NCI-H748 (cell line): ENCODE measurements at regions not wholly inside any gene's neighbourhood (a gene's known extent, or its start where the extent isn't known, plus 50 kb on each side); places are given as distances from the start of the nearest gene placed in this dataset.

Source experiments
- DNase-seq: peaks from one replicate; lab custom pipeline; 2025; ENCODE audit not compliant: unreplicated experiment; lab: John Stamatoyannopoulos, UW

DNA sequence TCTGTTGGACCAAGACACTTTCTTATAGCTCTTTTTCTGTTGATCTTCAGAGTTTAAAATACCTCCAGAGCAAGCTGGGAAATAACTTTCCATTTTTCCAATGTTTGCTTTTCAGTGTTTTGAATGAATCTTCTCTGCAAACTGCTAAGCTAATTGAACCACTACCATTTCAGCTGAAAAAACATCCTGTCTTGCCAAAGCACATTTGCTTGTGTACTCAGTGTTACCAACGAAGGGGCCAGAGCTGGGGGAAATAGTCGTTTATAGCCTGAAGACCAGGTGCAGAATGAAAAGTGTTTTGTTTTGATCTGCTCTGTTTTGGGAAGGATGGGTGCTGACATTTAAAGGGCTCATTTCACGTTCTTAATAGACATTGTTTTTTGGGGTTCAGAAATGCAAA lies 88.4 kb upstream of the CLNK start:
- peak; percentile 94 for DNase-seq

DNA sequence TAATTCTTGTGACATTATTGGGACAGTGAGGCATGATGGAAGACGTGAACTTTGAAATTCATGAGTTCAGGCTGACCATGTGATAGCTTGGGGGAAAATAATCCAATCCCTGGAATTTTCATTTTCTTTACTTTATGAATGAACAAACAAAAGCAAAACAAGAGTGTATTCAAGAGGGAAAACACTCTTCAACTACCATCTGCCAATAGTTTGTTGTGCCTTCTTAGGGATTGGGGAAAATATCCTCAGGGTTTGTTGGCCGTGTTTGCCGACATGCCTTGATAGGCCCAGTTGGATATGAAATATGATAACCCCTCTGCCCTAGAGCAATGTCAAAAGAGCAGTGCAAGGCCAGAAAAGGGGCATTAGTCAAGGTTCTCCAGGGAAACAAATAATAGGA lies 80.8 kb upstream of the CLNK start:
- DNase-seq: no peak

- DNase-seq: peak; percentile 51
Measured at GRCh38 chr4:10762561-10762960, 78.0 kb upstream of the CLNK start.

- DNase-seq: no peak
Measured at GRCh38 chr4:10761903-10762302, 77.3 kb upstream of the CLNK start.

DNA sequence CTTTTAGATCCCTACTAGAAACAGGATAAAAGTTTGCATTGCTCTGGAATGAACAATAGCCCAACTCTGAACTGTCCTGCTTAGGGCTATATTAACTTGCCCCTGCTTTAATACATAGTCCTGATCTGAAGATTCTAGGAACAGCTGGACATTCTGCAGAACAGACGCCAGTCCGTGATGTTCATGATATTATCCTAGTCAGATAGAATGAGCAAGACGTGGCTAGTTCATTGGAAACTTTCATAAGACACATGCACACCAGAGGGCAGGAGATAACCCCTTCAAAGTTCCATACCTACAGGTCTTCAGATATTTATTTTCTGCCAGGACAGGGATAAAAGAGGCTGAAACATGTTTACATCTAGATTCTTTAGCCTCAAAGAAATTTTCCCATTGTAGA lies 75.5 kb upstream of the CLNK start:
- DNase-seq: no peak

DNA sequence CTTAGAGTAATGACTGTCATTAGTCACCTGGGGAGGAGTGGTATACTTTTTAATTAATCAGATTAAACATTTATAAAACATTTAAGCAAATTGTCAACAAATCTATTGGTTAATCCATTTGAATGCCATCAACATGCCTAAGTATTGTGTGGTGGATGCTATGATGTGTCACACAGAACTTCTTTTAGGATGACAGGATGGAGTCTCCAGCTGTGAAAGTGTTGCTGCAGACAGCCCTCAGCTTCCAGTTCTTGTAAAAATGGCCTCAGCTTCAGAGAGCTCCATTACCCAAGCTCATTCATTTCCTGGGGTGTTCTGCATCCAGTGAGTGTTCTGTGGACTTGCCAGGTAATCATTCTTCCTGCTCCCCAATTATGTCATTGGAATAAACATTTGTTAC lies 74.3 kb upstream of the CLNK start:
- no peak for DNase-seq

GRCh38 chr4:10753856-10754402 lies 69.4 kb upstream of the CLNK start:
- DNase-seq: no peak

GRCh38 chr4:10753336-10753735 lies 68.8 kb upstream of the CLNK start:
- peak; percentile 4 for DNase-seq

DNA sequence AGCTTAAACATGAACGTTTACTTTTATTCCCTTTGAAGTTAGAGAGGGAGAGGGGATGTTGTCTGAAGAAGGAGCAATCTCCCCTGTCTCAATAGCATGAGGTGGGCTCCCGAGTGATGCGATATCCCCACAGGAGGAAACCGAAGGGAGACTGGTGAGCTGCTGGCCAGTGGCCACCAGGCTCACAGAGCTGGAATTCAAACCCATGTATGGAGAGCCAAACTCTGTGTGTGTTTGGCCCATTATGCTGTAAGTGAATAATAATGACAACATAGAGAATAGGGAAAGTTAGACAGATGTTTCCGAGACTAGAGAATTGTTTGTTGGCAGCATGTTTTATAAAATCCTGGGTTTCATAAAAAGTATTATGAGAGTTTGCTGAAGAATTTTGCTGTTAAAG lies 66.1 kb upstream of the CLNK start:
- DNase-seq: no peak

GRCh38 chr4:10747186-10747585 lies 62.6 kb upstream of the CLNK start:
- DNase-seq: no peak

- DNase-seq: no peak
Measured at GRCh38 chr4:10746371-10747171, 62.0 kb upstream of the CLNK start.

DNA sequence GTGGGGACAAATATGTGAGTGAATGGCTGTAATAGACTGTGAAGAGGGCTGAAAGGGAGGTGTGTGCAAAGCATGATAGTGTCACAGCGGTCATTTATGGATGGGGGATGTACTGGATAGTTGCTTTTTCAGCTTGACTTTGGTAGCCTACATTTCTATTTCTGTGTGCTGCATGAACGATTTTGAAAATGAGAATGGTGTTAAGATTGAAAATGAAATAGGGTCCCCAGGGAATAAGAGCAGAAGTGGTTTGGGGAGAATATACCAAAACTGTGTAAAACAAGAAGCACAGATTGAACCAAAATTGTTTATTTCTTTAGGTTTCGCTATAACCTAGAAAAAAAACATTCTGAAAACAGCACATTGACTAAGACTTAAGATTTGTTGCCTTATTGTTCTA lies 58.8 kb upstream of the CLNK start:
- DNase-seq: no peak

- no peak for DNase-seq
Measured at GRCh38 chr4:10741961-10742699, 57.6 kb upstream of the CLNK start.

GRCh38 chr4:10740891-10741620 lies 56.5 kb upstream of the CLNK start:
- DNase-seq: no peak

DNA sequence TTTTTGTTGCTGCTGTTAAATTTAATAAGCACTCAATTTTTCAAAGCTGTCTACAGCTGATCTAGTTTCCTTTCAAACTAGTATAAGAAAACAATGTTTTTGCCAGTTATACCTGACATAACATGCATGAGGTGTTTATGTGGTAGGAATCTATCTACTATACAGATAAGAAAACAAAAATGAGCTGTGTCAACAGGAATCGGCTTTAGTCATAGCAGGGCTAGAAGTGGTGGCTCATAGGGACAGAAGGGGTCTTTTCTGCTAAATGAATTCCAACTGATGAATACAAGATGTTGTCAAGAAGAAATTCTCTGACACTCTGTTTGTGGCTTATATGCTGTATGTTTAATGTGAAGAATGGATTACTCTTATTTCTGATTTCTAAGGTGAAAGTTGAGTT lies 55.7 kb upstream of the CLNK start:
- DNase-seq: no peak

- DNase-seq: peak; percentile 30
Measured at GRCh38 chr4:10738826-10739489, 54.4 kb upstream of the CLNK start.

GRCh38 chr4:10737337-10737736 lies 52.8 kb upstream of the CLNK start:
- DNase-seq: peak; percentile 51

- DNase-seq: peak; percentile 11
Measured at GRCh38 chr4:10736895-10737294, 52.3 kb upstream of the CLNK start.

- no peak for DNase-seq
Measured at GRCh38 chr4:10736266-10736665, 51.7 kb upstream of the CLNK start.

DNA sequence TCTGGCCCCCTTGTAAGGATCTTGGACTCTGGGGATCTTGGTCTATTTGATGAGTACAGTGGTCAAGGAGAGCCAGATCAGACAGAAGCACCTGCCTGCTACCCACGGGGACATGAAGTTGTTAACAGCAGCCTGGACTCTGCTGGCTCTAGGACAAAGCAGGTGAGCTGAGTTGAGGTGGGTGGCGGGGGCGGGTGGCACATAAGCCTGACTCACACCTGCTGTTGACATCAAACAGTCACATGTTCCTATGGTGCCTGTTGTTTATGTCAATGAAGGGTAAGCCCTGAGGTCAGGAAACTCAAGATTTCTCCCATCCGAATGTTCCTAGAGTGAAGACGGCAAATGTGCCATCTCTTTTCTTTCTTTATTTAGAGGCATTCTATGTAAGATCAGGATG lies 50.1 kb upstream of the CLNK start:
- peak; percentile 80 for DNase-seq
